HepG2 (cell line): ENCODE measurements at regions not wholly inside any gene's neighbourhood (a gene's known extent, or its start where the extent isn't known, plus 50 kb on each side); places are given as distances from the start of the nearest gene placed in this dataset.

Experiments
- ATAC-seq: fragments of 200-7000 bp; cut with Tn5 transposase; 3 replicates; pipeline ENCODE4 v1.9.1; 2020; ENCODE audit warnings: mild to moderate bottlenecking, moderate library complexity
- BruUV-seq: library from RNA; stranded (reverse); fragments of 400-500 nt; replicated peaks from 2 replicates; lab custom pipeline; 2021; lab: Mats Ljungman, UMichigan
- CTCF ChIA-PET: fragments of 300-600 bp; formaldehyde crosslinking; extraction: SDS; loops from one replicate; lab custom pipeline; 2021; ENCODE audit warnings: low total read pairs, inconsistent platforms, low intra/inter-chr PET ratio; lab: Yijun Ruan, JAX
- POLR2A ChIA-PET: fragments of 350-600 bp; sonication (Branson Sonifier 250); formaldehyde crosslinking; loops from one replicate; lab custom pipeline; 2020; ENCODE audit warnings: antibody characterized with exemption, inconsistent platforms; lab: Yijun Ruan, JAX
- DNase-seq: peaks from one replicate; pipeline ENCODE4 v3.0.0-alpha.2; 2015; ENCODE audit warnings: low spot score
- FAIRE-seq: peaks from 3 replicates; lab custom pipeline; 2011; peaks lifted over from hg19 to GRCh38; lab: Jason Lieb, UNC
- H2AFZ ChIP-seq: one replicate; pipeline ENCODE4 v1.6.1; 2011; ENCODE audit warnings: low read length, inconsistent platforms
- H3K27ac ChIP-seq: fragments of 300-600 bp; 3 replicates; pipeline ENCODE4 v1.8.0; 2011; ENCODE audit warnings: mixed run types, mild to moderate bottlenecking, mixed read lengths, low read length, inconsistent platforms; ENCODE audit not compliant: insufficient read depth; ENCODE audit errors: extremely low read length
- H3K27me3 ChIP-seq, 2 experiments: fragments of 200-600 bp in 1 of 2; 2 replicates in 1 of 2; 3 replicates in 1 of 2; pipeline versions ENCODE4 v1.6.0 to v1.8.0; 2011; ENCODE audit warnings: low read length in 2 of 2, mild to moderate bottlenecking in 2 of 2, moderate library complexity in 2 of 2, inconsistent platforms in 1 of 2; ENCODE audit not compliant: insufficient read depth in 2 of 2, control insufficient read depth in 1 of 2
- H3K36me3 ChIP-seq, 2 experiments: fragments of 200-600 bp in 1 of 2; replicated peaks in 1 of 2; 2 replicates in 1 of 2; 3 replicates in 1 of 2; pipeline versions ENCODE4 v1.5.1 to v1.8.0; 2011; ENCODE audit warnings: low read length in 2 of 2, inconsistent platforms in 1 of 2; ENCODE audit not compliant: insufficient read depth in 2 of 2, control insufficient read depth in 1 of 2
- H3K4me1 ChIP-seq: 2 replicates; pipeline ENCODE4 v1.5.1; 2012; ENCODE audit warnings: low read length, inconsistent platforms; ENCODE audit not compliant: insufficient read depth
- H3K4me2 ChIP-seq: 2 replicates; pipeline ENCODE4 v1.6.0; 2011; ENCODE audit warnings: low read depth, low read length, inconsistent platforms
- H3K4me3 ChIP-seq, 3 experiments: fragments of 200-600 bp in 1 of 3; sonication (generic), shearing (Covaris generic) in 1 of 3; replicated peaks in 1 of 3; 2 replicates each; pipeline ENCODE4 v1.5.1; 2011 to 2016; ENCODE audit warnings: low read length in 3 of 3, inconsistent platforms in 2 of 3, low read depth in 2 of 3, mild to moderate bottlenecking in 2 of 3, control low read depth in 1 of 3, mixed read lengths in 1 of 3; ENCODE audit not compliant: insufficient read depth in 1 of 3
- H3K79me2 ChIP-seq: one replicate; pipeline ENCODE4 v1.6.1; 2011; ENCODE audit warnings: low read length, inconsistent platforms; ENCODE audit not compliant: insufficient read depth
- H3K9ac ChIP-seq: 2 replicates; pipeline ENCODE4 v1.6.0; 2011; ENCODE audit warnings: mild to moderate bottlenecking, low read depth, low read length, inconsistent platforms; ENCODE audit not compliant: insufficient read depth
- H3K9me3 ChIP-seq: 2 replicates; pipeline ENCODE4 v1.5.1; 2012; ENCODE audit warnings: mild to moderate bottlenecking, low read length
- H4K20me1 ChIP-seq: 2 replicates; pipeline ENCODE4 v1.6.0; 2011; ENCODE audit warnings: inconsistent platforms, mild to moderate bottlenecking, low read length, moderate library complexity; ENCODE audit not compliant: insufficient read depth
- CBX2 ChIP-seq, 2 experiments: fragments of 200-600 bp in 1 of 2; sonication (generic); formaldehyde crosslinking in 1 of 2; IDR thresholded peaks; 2 replicates each; pipeline versions ENCODE4 v1.7.0 to v1.8.1; 2018 to 2022; ENCODE audit warnings: low read depth in 2 of 2, low read length in 1 of 2, mild to moderate bottlenecking in 1 of 2, missing genetic modification reagents in 1 of 2
- ELF4 ChIP-seq: sonication (generic); formaldehyde crosslinking; IDR thresholded peaks from 2 replicates; pipeline ENCODE4 v1.5.0; 2020; ENCODE audit warnings: missing genetic modification reagents, mild to moderate bottlenecking, moderate library complexity, borderline replicate concordance
- GFI1 ChIP-seq: sonication (generic); formaldehyde crosslinking; IDR thresholded peaks from 2 replicates; pipeline ENCODE4 v1.5.0; 2020; ENCODE audit warnings: missing genetic modification reagents, mild to moderate bottlenecking, borderline replicate concordance
- GTF3A ChIP-seq: sonication (generic); formaldehyde crosslinking; conservative IDR thresholded peaks from 2 replicates; pipeline ENCODE4 v1.4.0; 2020; ENCODE audit warnings: mild to moderate bottlenecking, missing genetic modification reagents
- HCFC1 ChIP-seq: fragments of 150-350 bp; IDR thresholded peaks from 2 replicates; pipeline ENCODE4 v1.6.1; 2014; ENCODE audit warnings: low read depth, low read length
- HMG20A ChIP-seq: IDR thresholded peaks from 2 replicates; pipeline ENCODE4 v1.6.1; 2016; ENCODE audit warnings: borderline replicate concordance
- KLF11 ChIP-seq: IDR thresholded peaks from 2 replicates; pipeline ENCODE4 v1.6.1; 2016; ENCODE audit warnings: missing compliant biosample characterization
- LCORL ChIP-seq, 2 experiments: fragments of 450-650 bp in 1 of 2; sonication (generic) in 1 of 2; formaldehyde crosslinking in 1 of 2; IDR thresholded peaks; 2 replicates each; pipeline versions ENCODE4 v1.5.0 to v1.6.1; 2017 to 2020; ENCODE audit warnings: antibody characterized with exemption in 1 of 2, missing genetic modification reagents in 1 of 2
- PRPF4 ChIP-seq: fragments of 200-400 bp; formaldehyde crosslinking; IDR thresholded peaks from 2 replicates; pipeline ENCODE4 v1.6.1; 2016; ENCODE audit warnings: low read length, low read depth; ENCODE audit not compliant: poor library complexity, severe bottlenecking
- SP5 ChIP-seq: IDR thresholded peaks from 2 replicates; pipeline ENCODE4 v1.6.1; 2016; ENCODE audit warnings: low read depth, borderline replicate concordance
- ZMAT3 ChIP-seq: sonication (generic); formaldehyde crosslinking; conservative IDR thresholded peaks from 2 replicates; pipeline ENCODE4 v1.7.0; 2021; ENCODE audit warnings: missing genetic modification reagents
- ZNF451 ChIP-seq: sonication (generic); formaldehyde crosslinking; IDR thresholded peaks from 2 replicates; pipeline ENCODE4 v1.5.0; 2020; ENCODE audit warnings: mild to moderate bottlenecking, missing genetic modification reagents
- ZNF678 ChIP-seq: sonication (generic); formaldehyde crosslinking; IDR thresholded peaks from 2 replicates; pipeline ENCODE4 v1.4.0; 2020; ENCODE audit warnings: mild to moderate bottlenecking, missing genetic modification reagents
- ZSCAN12 ChIP-seq: sonication (generic); formaldehyde crosslinking; IDR thresholded peaks from 2 replicates; pipeline ENCODE4 v1.9.0; 2021; ENCODE audit warnings: mild to moderate bottlenecking, missing genetic modification reagents
- WGBS: methylation state at CpG from one replicate; pipeline ENCODE4 v1.1.6; 2017; ENCODE audit warnings: low lambda C conversion rate; 5-methylcytosine and 5-hydroxymethylcytosine counted together
- in situ Hi-C: cut with HindIII; loops from 2 replicates; pipeline ENCODE4 v1.10.0; 2017; ENCODE audit warnings: low pct_unique_long_range_greater_than_20kb; ENCODE audit not compliant: extremely low pct_ligation_motif_present
- intact Hi-C: fragments of 100-400 bp; cut with micrococcal nuclease; formaldehyde crosslinking; loops from one replicate; pipeline ENCODE4 v1.10.0; 2022; ENCODE audit not compliant: unreplicated experiment
- TF ChIP-seq, protein P1 (sequence below): IDR thresholded peaks from 2 replicates; pipeline ENCODE4 v1.6.1; 2016; ENCODE audit warnings: mild to moderate bottlenecking
- TF ChIP-seq, protein P2 (sequence below): sonication (generic); formaldehyde crosslinking; IDR thresholded peaks from 2 replicates; pipeline ENCODE4 v1.5.0; 2020; ENCODE audit warnings: missing genetic modification reagents
- TF ChIP-seq, protein P3 (sequence below): sonication (generic); formaldehyde crosslinking; IDR thresholded peaks from 2 replicates; pipeline ENCODE4 v1.9.0; 2022; ENCODE audit warnings: low read depth, missing genetic modification reagents

DNA sequence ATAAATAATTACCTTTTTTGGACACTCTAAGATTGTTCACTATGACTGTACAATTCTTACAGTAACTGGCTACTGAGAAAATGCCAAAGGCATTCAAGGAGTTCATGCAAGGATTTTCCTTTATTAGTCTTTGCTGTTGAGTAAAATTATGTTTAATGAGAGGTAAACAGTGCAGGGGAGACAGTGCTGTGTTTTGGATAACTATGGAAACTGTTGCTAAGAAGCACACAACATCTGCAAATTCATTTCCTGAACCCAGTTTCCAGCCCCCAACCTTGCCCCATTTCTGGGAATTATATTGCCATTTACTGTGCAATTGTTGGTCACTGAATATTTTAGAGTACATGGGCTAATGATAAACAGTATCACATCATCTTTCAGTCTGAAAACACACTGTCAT lies 1005.8 kb downstream of the TRHDE start (continued):
- TF ChIP-seq LCORL (IDR thresholded peaks at IDR 0.05) (no peak), LCORL (CRISPR knock-in tag; IDR thresholded peaks at IDR 0.05) (no peak), ZNF451 (no peak)
- TF ChIP-seq, protein P1, sequence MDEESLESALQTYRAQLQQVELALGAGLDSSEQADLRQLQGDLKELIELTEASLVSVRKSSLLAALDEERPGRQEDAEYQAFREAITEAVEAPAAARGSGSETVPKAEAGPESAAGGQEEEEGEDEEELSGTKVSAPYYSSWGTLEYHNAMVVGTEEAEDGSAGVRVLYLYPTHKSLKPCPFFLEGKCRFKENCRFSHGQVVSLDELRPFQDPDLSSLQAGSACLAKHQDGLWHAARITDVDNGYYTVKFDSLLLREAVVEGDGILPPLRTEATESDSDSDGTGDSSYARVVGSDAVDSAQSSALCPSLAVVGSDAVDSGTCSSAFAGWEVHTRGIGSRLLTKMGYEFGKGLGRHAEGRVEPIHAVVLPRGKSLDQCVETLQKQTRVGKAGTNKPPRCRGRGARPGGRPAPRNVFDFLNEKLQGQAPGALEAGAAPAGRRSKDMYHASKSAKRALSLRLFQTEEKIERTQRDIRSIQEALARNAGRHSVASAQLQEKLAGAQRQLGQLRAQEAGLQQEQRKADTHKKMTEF (CRISPR knock-in tag) = no peak

DNA sequence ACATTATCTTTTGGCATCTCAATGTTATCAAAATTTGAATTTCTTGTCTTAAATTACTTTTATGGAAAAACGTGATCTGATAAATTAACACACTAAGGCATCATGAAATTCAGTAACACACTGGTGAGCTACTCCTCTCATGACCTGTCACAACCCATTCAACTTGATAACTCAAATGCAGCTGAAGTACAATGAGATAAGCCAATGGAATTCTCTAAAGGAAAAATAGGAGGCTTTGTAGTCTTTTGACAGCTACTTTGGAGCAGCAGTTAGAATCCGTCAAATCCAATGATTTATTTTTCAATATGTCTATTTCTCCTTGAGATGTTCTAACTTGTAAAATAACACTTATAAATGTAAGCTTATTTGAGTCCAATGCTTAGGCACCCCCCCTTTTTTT lies 1029.4 kb downstream of the TRHDE start:
- POLR2A ChIA-PET = no interaction called here
- H3K9ac ChIP-seq = no peak overlapping the region
- BruUV-seq = no TSS peak
- H3K27me3 ChIP-seq = no peaks in the 10 kb centered on the region
- peaks cover 61% of the 10 kb centered on the region for H3K9me3 ChIP-seq
- CTCF ChIA-PET = no interaction called here
- TF ChIP-seq PRPF4 (no peak), HMG20A (CRISPR knock-in tag) (no peak), ZMAT3 (CRISPR knock-in tag) (no peak), ZSCAN12 (no peak), KLF11 (CRISPR knock-in tag) (no peak), GFI1 (CRISPR knock-in tag) (no peak), GTF3A (no peak), SP5 (CRISPR knock-in tag) (no peak), ZNF678 (CRISPR knock-in tag) (no peak), HCFC1 (no peak), CBX2 (IDR thresholded peaks at IDR 0.05; ENCODE audit: low read depth, low read length) (no peak), CBX2 (CRISPR knock-in tag; IDR thresholded peaks at IDR 0.05; ENCODE audit: low read depth) (no peak), ELF4 (CRISPR knock-in tag) (no peak)
- TF ChIP-seq, protein P2, sequence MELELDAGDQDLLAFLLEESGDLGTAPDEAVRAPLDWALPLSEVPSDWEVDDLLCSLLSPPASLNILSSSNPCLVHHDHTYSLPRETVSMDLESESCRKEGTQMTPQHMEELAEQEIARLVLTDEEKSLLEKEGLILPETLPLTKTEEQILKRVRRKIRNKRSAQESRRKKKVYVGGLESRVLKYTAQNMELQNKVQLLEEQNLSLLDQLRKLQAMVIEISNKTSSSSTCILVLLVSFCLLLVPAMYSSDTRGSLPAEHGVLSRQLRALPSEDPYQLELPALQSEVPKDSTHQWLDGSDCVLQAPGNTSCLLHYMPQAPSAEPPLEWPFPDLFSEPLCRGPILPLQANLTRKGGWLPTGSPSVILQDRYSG = no peak
- TF ChIP-seq, protein P3, sequence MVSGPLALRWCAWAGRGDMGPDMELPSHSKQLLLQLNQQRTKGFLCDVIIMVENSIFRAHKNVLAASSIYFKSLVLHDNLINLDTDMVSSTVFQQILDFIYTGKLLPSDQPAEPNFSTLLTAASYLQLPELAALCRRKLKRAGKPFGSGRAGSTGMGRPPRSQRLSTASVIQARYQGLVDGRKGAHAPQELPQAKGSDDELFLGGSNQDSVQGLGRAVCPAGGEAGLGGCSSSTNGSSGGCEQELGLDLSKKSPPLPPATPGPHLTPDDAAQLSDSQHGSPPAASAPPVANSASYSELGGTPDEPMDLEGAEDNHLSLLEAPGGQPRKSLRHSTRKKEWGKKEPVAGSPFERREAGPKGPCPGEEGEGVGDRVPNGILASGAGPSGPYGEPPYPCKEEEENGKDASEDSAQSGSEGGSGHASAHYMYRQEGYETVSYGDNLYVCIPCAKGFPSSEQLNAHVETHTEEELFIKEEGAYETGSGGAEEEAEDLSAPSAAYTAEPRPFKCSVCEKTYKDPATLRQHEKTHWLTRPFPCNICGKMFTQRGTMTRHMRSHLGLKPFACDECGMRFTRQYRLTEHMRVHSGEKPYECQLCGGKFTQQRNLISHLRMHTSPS (CRISPR knock-in tag) = no peak
- no peak overlapping the region for H3K27ac ChIP-seq
- no peak overlapping the region for H3K4me3 ChIP-seq
- H3K4me2 ChIP-seq = no peak overlapping the region
- 20% methylated on average over 2 of the region's 2 CpGs for WGBS
- no peak for ATAC-seq
- H2AFZ ChIP-seq = no peak overlapping the region
- in situ Hi-C loops = no loop called here
- no peak for DNase-seq
- intact Hi-C loops = no loop called here
- no peaks in the 10 kb centered on the region for H3K79me2 ChIP-seq
- H4K20me1 ChIP-seq = no peaks in the 10 kb centered on the region
- H3K36me3 ChIP-seq = no peaks in the 10 kb centered on the region
- FAIRE-seq = no peak
- H3K4me1 ChIP-seq = no peaks in the 10 kb centered on the region
